ENCODE measurements at regions not wholly inside any gene's neighbourhood (a gene's known extent, or its start where the extent isn't known, plus 50 kb on each side); places are given as distances from the start of the nearest gene placed in this dataset.

DNA sequence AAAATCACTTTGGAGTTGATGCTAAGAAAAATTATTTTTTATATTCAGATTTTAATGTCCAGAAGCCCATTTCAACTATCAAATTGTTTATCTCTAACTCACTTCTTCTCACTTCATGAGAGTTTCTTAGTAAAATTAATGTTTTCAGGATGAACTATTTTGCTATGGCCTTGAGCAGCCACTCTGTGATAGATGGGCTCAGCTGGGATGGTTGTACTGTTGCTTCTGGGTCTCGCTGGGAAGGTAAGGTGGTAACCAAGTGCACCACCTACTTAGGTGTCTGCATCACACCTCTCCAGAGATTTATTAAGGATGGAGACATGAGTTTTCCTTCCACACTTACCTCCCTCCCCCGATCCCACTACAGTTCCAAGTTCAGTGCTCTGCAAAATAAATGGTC is 110.3 kb upstream of the ATP2B2 start:
- TF ChIP-seq, protein P1, sequence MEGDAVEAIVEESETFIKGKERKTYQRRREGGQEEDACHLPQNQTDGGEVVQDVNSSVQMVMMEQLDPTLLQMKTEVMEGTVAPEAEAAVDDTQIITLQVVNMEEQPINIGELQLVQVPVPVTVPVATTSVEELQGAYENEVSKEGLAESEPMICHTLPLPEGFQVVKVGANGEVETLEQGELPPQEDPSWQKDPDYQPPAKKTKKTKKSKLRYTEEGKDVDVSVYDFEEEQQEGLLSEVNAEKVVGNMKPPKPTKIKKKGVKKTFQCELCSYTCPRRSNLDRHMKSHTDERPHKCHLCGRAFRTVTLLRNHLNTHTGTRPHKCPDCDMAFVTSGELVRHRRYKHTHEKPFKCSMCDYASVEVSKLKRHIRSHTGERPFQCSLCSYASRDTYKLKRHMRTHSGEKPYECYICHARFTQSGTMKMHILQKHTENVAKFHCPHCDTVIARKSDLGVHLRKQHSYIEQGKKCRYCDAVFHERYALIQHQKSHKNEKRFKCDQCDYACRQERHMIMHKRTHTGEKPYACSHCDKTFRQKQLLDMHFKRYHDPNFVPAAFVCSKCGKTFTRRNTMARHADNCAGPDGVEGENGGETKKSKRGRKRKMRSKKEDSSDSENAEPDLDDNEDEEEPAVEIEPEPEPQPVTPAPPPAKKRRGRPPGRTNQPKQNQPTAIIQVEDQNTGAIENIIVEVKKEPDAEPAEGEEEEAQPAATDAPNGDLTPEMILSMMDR (IDR thresholded peaks at IDR 0.05), result no peak
- TF ChIP-seq POLR2AphosphoS5 (IDR thresholded peaks at IDR 0.05; ENCODE audit: low read depth, low read length), result no peak
